ENCODE measurements at regions not wholly inside any gene's neighbourhood (a gene's known extent, or its start where the extent isn't known, plus 50 kb on each side); places are given as distances from the start of the nearest gene placed in this dataset.

- H3K4me3 Mint-ChIP-seq: no peak overlapping the region
- ChIA-PET POLR2A (no interaction called here), CTCF (interaction anchor here (1.2 kb wide), 1 partner anchor 31 kb away, joined by 3 read pairs; no protein-coding TSS in a partner anchor)
- H3K79me2 ChIP-seq (ENCODE audit: control insufficient read depth, insufficient read depth, low read length): no peaks in the 10 kb centered on the region
- TF ChIP-seq EZH2 (IDR thresholded peaks at IDR 0.05; ENCODE audit: borderline replicate concordance, insufficient read depth, low read depth, low read length, poor library complexity, severe bottlenecking): no peak
- no peak for TF ChIP-seq CTCF (IDR thresholded peaks at IDR 0.05)
- DNase-seq (no peak), ATAC-seq (ENCODE audit: low read depth) (no peak)
- H3K27ac ChIP-seq (ENCODE audit: low read length in 2 of 2): no peak overlapping the region
- 100% methylated on average over 2 of the region's 2 CpGs for WGBS (ENCODE audit: insufficient coverage)
- no peak overlapping the region for H3K4me3 ChIP-seq (ENCODE audit: control extremely low read depth in 1 of 5, extremely low read depth in 1 of 5, insufficient read depth in 1 of 5, low read depth in 2 of 5, low read length in 4 of 5)
- H3K27me3 Mint-ChIP-seq: peaks cover 48% of the 10 kb centered on the region
- H3K4me2 ChIP-seq (replicated peaks; ENCODE audit: low read depth, low read length, poor library complexity, severe bottlenecking): no peak overlapping the region
- no peak overlapping the region for H3K9ac ChIP-seq (ENCODE audit: low read length)
- intact Hi-C loops (cut with micrococcal nuclease): no loop called here
- no peaks in the 10 kb centered on the region for H3K9me3 Mint-ChIP-seq (ENCODE audit: insufficient read depth)
- no peak overlapping the region for H3K27ac Mint-ChIP-seq
- H3K27me3 ChIP-seq (replicated peaks in 1 of 4; ENCODE audit: control extremely low read depth in 1 of 4, control insufficient read depth in 3 of 4, insufficient read depth in 4 of 4, low read length in 3 of 4): peaks cover 0 to 25% (median 0%) of the 10 kb centered on the region in 4 experiments
- H3K4me1 Mint-ChIP-seq: no peaks in the 10 kb centered on the region
- no peaks in the 10 kb centered on the region for H3K36me3 ChIP-seq (replicated peaks in 1 of 2; ENCODE audit: control extremely low read depth in 1 of 2, control insufficient read depth in 1 of 2, extremely low read depth in 1 of 2, insufficient read depth in 2 of 2, low read length in 1 of 2)
- no peak overlapping the region for H2AFZ ChIP-seq (ENCODE audit: insufficient read depth, low read depth, low read length, poor library complexity, severe bottlenecking)
- no peaks in the 10 kb centered on the region for H3K4me1 ChIP-seq (ENCODE audit: control insufficient read depth in 2 of 2, insufficient read depth in 2 of 2, low read length in 2 of 2)
- no peaks in the 10 kb centered on the region for H3K9me3 ChIP-seq (ENCODE audit: control extremely low read depth in 1 of 3, control insufficient read depth in 2 of 3, insufficient read depth in 1 of 3, low read length in 2 of 3)
- no peaks in the 10 kb centered on the region for H4K20me1 ChIP-seq (ENCODE audit: control insufficient read depth, insufficient read depth, low read length, poor library complexity, severe bottlenecking)
These were observed 51.2 kb upstream of the ARAP3 start for GRCh38 chr5:141733198-141733597.

GRCh38 chr5:141732417-141732816 is 50.4 kb upstream of the ARAP3 start:
- Histone ChIP-seq H2AFZ (ENCODE audit: insufficient read depth, low read depth, low read length, poor library complexity, severe bottlenecking) (no peak overlapping the region), H4K20me1 (ENCODE audit: control insufficient read depth, insufficient read depth, low read length, poor library complexity, severe bottlenecking) (no peaks in the 10 kb centered on the region), H3K9ac (ENCODE audit: low read length) (no peak overlapping the region), H3K4me2 (replicated peaks; ENCODE audit: low read depth, low read length, poor library complexity, severe bottlenecking) (no peak overlapping the region), H3K9me3 (ENCODE audit: control extremely low read depth in 1 of 3, control insufficient read depth in 2 of 3, insufficient read depth in 1 of 3, low read length in 2 of 3) (no peaks in the 10 kb centered on the region), H3K79me2 (ENCODE audit: control insufficient read depth, insufficient read depth, low read length) (no peaks in the 10 kb centered on the region), H3K36me3 (replicated peaks in 1 of 2; ENCODE audit: control extremely low read depth in 1 of 2, control insufficient read depth in 1 of 2, extremely low read depth in 1 of 2, insufficient read depth in 2 of 2, low read length in 1 of 2) (no peaks in the 10 kb centered on the region), H3K4me3 (ENCODE audit: control extremely low read depth in 1 of 5, extremely low read depth in 1 of 5, insufficient read depth in 1 of 5, low read depth in 2 of 5, low read length in 4 of 5) (no peak overlapping the region), H3K27ac (ENCODE audit: low read length in 2 of 2) (no peak overlapping the region), H3K27me3 (replicated peaks in 1 of 4; ENCODE audit: control extremely low read depth in 1 of 4, control insufficient read depth in 3 of 4, insufficient read depth in 4 of 4, low read length in 3 of 4) (peaks cover 0 to 17% (median 3%) of the 10 kb centered on the region in 4 experiments), H3K4me1 (ENCODE audit: control insufficient read depth in 2 of 2, insufficient read depth in 2 of 2, low read length in 2 of 2) (no peaks in the 10 kb centered on the region)
- intact Hi-C loops (cut with micrococcal nuclease): no loop called here
- Mint-ChIP-seq H3K27ac (no peak overlapping the region), H3K4me3 (no peak overlapping the region), H3K9me3 (ENCODE audit: insufficient read depth) (no peaks in the 10 kb centered on the region), H3K27me3 (peaks cover 40% of the 10 kb centered on the region), H3K4me1 (no peaks in the 10 kb centered on the region)
- DNase-seq: no peak
- ATAC-seq (ENCODE audit: low read depth): no peak
- POLR2A ChIA-PET: no interaction called here
- CTCF ChIA-PET: interaction anchor here (1.2 to 1.5 kb wide), 3 partner anchors 25 to 41 kb away, joined by 3 to 7 read pairs (median 3); no protein-coding TSS in a partner anchor
- TF ChIP-seq CTCF (IDR thresholded peaks at IDR 0.05) (no peak), EZH2 (IDR thresholded peaks at IDR 0.05; ENCODE audit: borderline replicate concordance, insufficient read depth, low read depth, low read length, poor library complexity, severe bottlenecking) (no peak)

Data from B cell (primary cell).